Activated CD4-positive, alpha-beta T cell treated with anti-CD3 and anti-CD28 coated beads, Interleukin-2, amount 50 U/mL, for 1 hour (primary cell): ENCODE measurements at regions not wholly inside any gene's neighbourhood (a gene's known extent, or its start where the extent isn't known, plus 50 kb on each side); places are given as distances from the start of the nearest gene placed in this dataset.

Experiments
- DNase-seq: peaks from one replicate; pipeline ENCODE4 v3.0.0-alpha.2; 2020

DNA sequence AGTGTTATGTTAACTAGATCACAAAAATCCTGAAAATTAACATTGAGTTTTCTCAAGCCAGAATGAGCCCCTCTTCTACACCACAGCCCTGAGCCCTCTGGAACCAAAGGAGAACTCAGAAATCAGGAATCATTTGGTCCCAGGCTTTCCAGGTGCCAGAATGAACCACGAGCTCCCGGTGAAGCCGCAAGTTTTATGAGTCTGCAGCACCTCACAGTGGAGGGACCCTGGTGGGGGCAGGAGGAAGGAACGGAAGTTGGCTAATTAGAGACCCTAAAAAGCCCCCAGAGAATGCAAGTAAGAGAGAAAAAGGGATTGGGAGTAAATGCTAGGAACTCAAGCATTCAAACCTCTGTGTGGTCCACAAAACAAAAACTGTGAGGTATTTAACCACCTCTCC lies 52.9 kb upstream of the BCL2L14 start:
- DNase-seq, result no peak

DNA sequence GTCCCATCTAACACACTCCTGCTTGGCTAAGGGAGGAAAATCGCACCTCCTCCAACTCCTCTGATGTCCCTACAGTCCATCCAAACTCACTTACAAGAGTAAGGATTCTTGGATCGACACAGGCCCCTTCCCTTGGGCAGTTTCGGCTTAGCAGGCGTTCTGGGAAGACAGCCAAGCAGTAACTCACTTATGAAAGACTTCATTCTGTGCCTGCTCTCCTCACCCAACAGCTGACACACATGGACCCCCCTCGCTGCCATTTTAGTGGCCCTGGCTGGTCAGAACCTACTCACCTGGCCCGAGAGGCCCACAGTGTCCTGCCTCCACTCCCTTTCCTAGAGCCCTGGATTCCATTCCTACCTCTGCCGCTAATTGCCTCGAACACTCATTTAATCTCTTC lies 52.3 kb upstream of the BCL2L14 start:
- DNase-seq, result no peak

DNA sequence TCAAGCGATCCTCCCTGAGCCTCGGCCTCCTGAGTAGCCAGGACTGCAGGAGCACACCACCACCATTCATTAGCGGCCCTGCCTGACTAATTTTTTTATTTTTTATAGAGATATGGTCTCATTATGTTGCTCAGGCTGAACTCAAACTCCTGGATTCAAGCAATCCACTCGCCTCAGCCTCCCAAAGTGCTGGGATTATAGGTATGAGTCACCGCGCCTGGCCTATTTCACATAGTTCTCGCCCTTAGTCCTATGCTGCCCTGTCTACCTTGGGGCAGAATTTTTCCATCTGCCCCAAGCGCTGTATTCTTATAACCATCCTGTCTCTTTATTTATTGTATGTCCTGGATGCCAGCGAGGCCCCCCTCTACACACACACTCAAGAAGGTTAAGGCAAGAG lies 50.9 kb upstream of the BCL2L14 start:
- no peak for DNase-seq

DNA sequence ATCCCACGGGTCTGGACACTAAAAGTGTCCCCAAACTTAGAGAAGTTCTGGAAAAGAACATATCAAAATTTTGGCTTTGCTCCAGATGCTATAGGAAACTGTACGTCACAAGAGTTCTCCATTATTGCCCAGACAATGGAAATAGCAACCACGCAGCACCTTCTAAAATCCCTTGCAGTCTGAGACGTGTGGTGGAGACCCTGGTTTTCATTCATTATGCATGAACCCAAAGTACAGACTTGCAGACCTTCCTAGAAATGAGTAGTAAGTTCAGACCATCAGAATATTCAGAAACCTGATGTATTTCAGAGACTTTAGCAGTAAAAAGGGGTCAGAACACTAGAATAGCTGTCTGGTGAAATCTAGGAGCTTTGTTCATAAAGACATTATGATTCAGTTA lies 50.0 kb upstream of the BCL2L14 start:
- no peak for DNase-seq
